ACC112 (cell line): ENCODE measurements at regions not wholly inside any gene's neighbourhood (a gene's known extent, or its start where the extent isn't known, plus 50 kb on each side); places are given as distances from the start of the nearest gene placed in this dataset.

Experiments
- H2AFZ ChIP-seq: fragments of 200-600 bp; sonication (generic); one replicate; pipeline ENCODE4 v1.6.0; 2017; ENCODE audit warnings: antibody characterized with exemption, low read length; ENCODE audit not compliant: unreplicated experiment
- H3K27ac ChIP-seq: fragments of 200-600 bp; sonication (generic); 2 replicates; pipeline ENCODE4 v1.5.1; 2014; ENCODE audit warnings: low read depth, mild to moderate bottlenecking, antibody characterized with exemption, low read length, moderate library complexity
- H3K27me3 ChIP-seq: fragments of 200-600 bp; sonication (generic); 2 replicates; pipeline ENCODE4 v1.6.1; 2014; ENCODE audit warnings: mild to moderate bottlenecking, antibody characterized with exemption, low read length, moderate library complexity, mixed read lengths; ENCODE audit not compliant: insufficient read depth
- H3K36me3 ChIP-seq: fragments of 200-600 bp; sonication (generic); 2 replicates; pipeline ENCODE4 v1.6.1; 2016; ENCODE audit warnings: mild to moderate bottlenecking, antibody characterized with exemption, low read length, moderate library complexity, mixed read lengths; ENCODE audit not compliant: insufficient read depth
- H3K4me1 ChIP-seq: fragments of 200-600 bp; sonication (generic); one replicate; pipeline ENCODE4 v1.6.1; 2016; ENCODE audit warnings: low read length, mixed read lengths; ENCODE audit not compliant: insufficient read depth, unreplicated experiment, control insufficient read depth
- H3K4me3 ChIP-seq: fragments of 200-600 bp; sonication (generic); 2 replicates; pipeline ENCODE4 v1.5.1; 2014; ENCODE audit warnings: mild to moderate bottlenecking, low read depth, low read length
- H3K79me2 ChIP-seq: fragments of 200-600 bp; sonication (generic); one replicate; pipeline ENCODE4 v1.6.0; 2016; ENCODE audit warnings: low read length; ENCODE audit not compliant: control insufficient read depth, unreplicated experiment, insufficient read depth

- Histone ChIP-seq H3K36me3 (no peaks in the 10 kb centered on the region), H3K4me3 (no peak overlapping the region), H2AFZ (no peak overlapping the region), H3K4me1 (no peaks in the 10 kb centered on the region), H3K27me3 (peaks cover 62% of the 10 kb centered on the region), H3K27ac (no peak overlapping the region), H3K79me2 (no peaks in the 10 kb centered on the region)
Measured at GRCh38 chr9:12629067-12629466, 64.1 kb upstream of the TYRP1 start.

GRCh38 chr9:12631866-12632265, 61.3 kb upstream of the TYRP1 start:
- peaks cover 76% of the 10 kb centered on the region for H3K27me3 ChIP-seq
- no peak overlapping the region for H3K4me3 ChIP-seq
- H3K79me2 ChIP-seq, result no peaks in the 10 kb centered on the region
- H3K27ac ChIP-seq, result no peak overlapping the region
- H3K36me3 ChIP-seq, result no peaks in the 10 kb centered on the region
- H3K4me1 ChIP-seq, result no peaks in the 10 kb centered on the region
- H2AFZ ChIP-seq, result no peak overlapping the region

GRCh38 chr9:12633016-12633765, 60.0 kb upstream of the TYRP1 start:
- Histone ChIP-seq H3K4me1 (no peaks in the 10 kb centered on the region), H3K79me2 (no peaks in the 10 kb centered on the region), H3K27me3 (peaks cover 78% of the 10 kb centered on the region), H3K4me3 (no peak overlapping the region), H3K27ac (no peak overlapping the region), H2AFZ (no peak overlapping the region), H3K36me3 (no peaks in the 10 kb centered on the region)

GRCh38 chr9:12640016-12640587, 53.1 kb upstream of the TYRP1 start:
- H3K4me1 ChIP-seq, result no peaks in the 10 kb centered on the region
- no peak overlapping the region for H3K27ac ChIP-seq
- H3K79me2 ChIP-seq, result no peaks in the 10 kb centered on the region
- no peak overlapping the region for H3K4me3 ChIP-seq
- no peak overlapping the region for H2AFZ ChIP-seq
- H3K27me3 ChIP-seq, result peaks cover 34% of the 10 kb centered on the region
- no peaks in the 10 kb centered on the region for H3K36me3 ChIP-seq

GRCh38 chr9:12640866-12641636, 52.1 kb upstream of the TYRP1 start:
- no peaks in the 10 kb centered on the region for H3K79me2 ChIP-seq
- H2AFZ ChIP-seq, result no peak overlapping the region
- no peaks in the 10 kb centered on the region for H3K36me3 ChIP-seq
- H3K27me3 ChIP-seq, result peaks cover 26% of the 10 kb centered on the region
- no peaks in the 10 kb centered on the region for H3K4me1 ChIP-seq
- no peak overlapping the region for H3K4me3 ChIP-seq
- no peak overlapping the region for H3K27ac ChIP-seq
